ENCODE measurements at regions not wholly inside any gene's neighbourhood (a gene's known extent, or its start where the extent isn't known, plus 50 kb on each side); places are given as distances from the start of the nearest gene placed in this dataset.
"Not testable (repeated sequence)": the region's sequence is repeated elsewhere in the genome, so short reads cannot be mapped to it uniquely, and the experiment has no call there.

DNA sequence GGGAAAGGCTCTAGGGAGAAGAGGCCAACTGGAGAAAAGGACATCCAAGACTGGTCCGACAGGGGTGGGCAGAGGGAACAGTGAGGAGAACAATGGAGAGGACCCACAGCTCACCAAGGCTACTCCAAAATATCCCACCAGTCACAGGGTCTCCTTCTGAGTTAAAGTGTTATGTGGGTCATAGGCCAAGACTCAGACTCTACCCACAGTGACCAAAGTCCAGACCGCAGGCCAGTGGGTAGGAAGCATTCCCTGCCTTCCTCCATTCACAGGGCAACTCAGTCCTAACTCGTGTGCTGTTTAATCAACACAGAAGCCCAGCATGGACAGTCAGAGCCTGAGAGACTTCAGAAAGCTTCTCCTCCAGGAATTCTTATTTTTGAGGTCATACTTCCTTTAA is 260.6 kb downstream of the SMAD2 start:
- no peak for TF ChIP-seq MAX (IDR thresholded peaks at IDR 0.05; ENCODE audit: low read depth, low read length)
- TF ChIP-seq MYC (IDR thresholded peaks at IDR 0.05; ENCODE audit: low read depth, low read length): no peak
- no peak for TF ChIP-seq CTCF (IDR thresholded peaks at IDR 0.05; ENCODE audit: low read depth, low read length)
- TF ChIP-seq POLR2A (IDR thresholded peaks at IDR 0.05; ENCODE audit: extremely low read depth, insufficient read length): no peak
- no peak overlapping the region for H3K4me3 ChIP-seq (ENCODE audit: low read depth, low read length)
- DNase-seq (ENCODE audit: low read depth): no peak

- DNase-seq (ENCODE audit: low read depth): no peak
- TF ChIP-seq MYC (IDR thresholded peaks at IDR 0.05; ENCODE audit: low read depth, low read length) (no peak), MAX (IDR thresholded peaks at IDR 0.05; ENCODE audit: low read depth, low read length) (no peak), POLR2A (IDR thresholded peaks at IDR 0.05; ENCODE audit: extremely low read depth, insufficient read length) (no peak), CTCF (IDR thresholded peaks at IDR 0.05; ENCODE audit: low read depth, low read length) (no peak)
- H3K4me3 ChIP-seq (ENCODE audit: low read depth, low read length): no peak overlapping the region
These were observed 272.0 kb downstream of the SMAD2 start for GRCh38 chr18:47658498-47658897.

DNA sequence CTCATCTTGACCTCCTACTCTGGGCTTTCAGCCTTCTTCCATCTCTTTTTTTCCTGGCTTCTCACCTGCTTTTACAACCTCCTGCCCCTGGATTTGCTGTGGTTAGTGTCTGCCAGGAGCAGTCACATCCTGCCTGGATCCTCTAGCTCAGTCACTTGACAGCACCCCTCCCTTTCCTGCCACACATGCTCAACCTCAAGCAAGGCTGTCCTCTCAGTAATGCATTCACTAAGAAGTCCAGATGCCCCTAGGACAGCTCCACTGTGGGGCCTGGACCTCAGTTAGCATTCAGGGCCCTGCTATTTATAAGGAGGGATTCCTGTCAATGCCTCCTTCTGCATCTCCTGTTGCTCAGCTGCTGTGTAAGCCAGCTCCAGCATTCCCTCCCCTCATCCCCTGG is 275.5 kb downstream of the SMAD2 start:
- DNase-seq (ENCODE audit: low read depth): no peak
- no peak for TF ChIP-seq MAX (IDR thresholded peaks at IDR 0.05; ENCODE audit: low read depth, low read length)
- TF ChIP-seq POLR2A (IDR thresholded peaks at IDR 0.05; ENCODE audit: extremely low read depth, insufficient read length): no peak
- TF ChIP-seq CTCF (IDR thresholded peaks at IDR 0.05; ENCODE audit: low read depth, low read length): no peak
- TF ChIP-seq MYC (IDR thresholded peaks at IDR 0.05; ENCODE audit: low read depth, low read length): no peak
- no peak overlapping the region for H3K4me3 ChIP-seq (ENCODE audit: low read depth, low read length)

GRCh38 chr18:47644896-47645295 is 285.6 kb downstream of the SMAD2 start:
- TF ChIP-seq POLR2A (IDR thresholded peaks at IDR 0.05; ENCODE audit: extremely low read depth, insufficient read length) (no peak), CTCF (IDR thresholded peaks at IDR 0.05; ENCODE audit: low read depth, low read length) (no peak), MYC (IDR thresholded peaks at IDR 0.05; ENCODE audit: low read depth, low read length) (no peak), MAX (IDR thresholded peaks at IDR 0.05; ENCODE audit: low read depth, low read length) (no peak)
- H3K4me3 ChIP-seq (ENCODE audit: low read depth, low read length): no peak overlapping the region
- no peak for DNase-seq (ENCODE audit: low read depth)

DNA sequence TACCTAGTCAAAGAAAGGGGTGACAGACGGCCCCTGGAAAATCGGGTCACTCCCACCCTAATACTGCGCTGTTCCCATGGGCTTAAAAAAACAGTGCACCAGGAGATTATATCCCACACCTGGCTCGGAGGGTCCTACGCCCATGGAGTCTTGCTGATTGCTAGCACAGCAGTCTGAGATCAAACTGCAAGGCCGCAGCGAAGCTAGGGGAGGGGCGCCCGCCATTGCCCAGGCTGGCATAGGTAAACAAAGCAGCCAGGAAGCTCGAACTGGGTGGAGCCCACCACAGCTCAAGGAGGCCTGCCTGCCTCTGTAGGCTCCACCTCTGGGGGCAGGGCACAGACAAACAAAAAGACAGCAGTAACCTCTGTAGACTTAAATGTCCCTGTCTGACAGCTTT is 292.9 kb downstream of the SMAD2 start:
- DNase-seq (ENCODE audit: low read depth); H3K4me3 ChIP-seq (ENCODE audit: low read depth, low read length): not testable (repeated sequence)

- H3K4me3 ChIP-seq (ENCODE audit: low read depth, low read length): no peak overlapping the region
- DNase-seq (ENCODE audit: low read depth): no peak
- no peak for TF ChIP-seq MYC (IDR thresholded peaks at IDR 0.05; ENCODE audit: low read depth, low read length)
- no peak for TF ChIP-seq CTCF (IDR thresholded peaks at IDR 0.05; ENCODE audit: low read depth, low read length)
- no peak for TF ChIP-seq POLR2A (IDR thresholded peaks at IDR 0.05; ENCODE audit: extremely low read depth, insufficient read length)
- no peak for TF ChIP-seq MAX (IDR thresholded peaks at IDR 0.05; ENCODE audit: low read depth, low read length)
These were observed 295.0 kb downstream of the SMAD2 start for GRCh38 chr18:47635416-47635815.
